Activated CD4-positive, alpha-beta T cell treated with anti-CD3 and anti-CD28 coated beads for 36 hours (primary cell): ENCODE measurements at regions not wholly inside any gene's neighbourhood (a gene's known extent, or its start where the extent isn't known, plus 50 kb on each side); places are given as distances from the start of the nearest gene placed in this dataset.

Experiments
- ATAC-seq: fragments of 200-7000 bp; cut with Tn5 transposase; one replicate; pipeline ENCODE4 v1.10.0; 2021; ENCODE audit warnings: mild to moderate bottlenecking, moderate library complexity
- CTCF ChIA-PET: fragments of 350-600 bp; sonication (Branson Sonifier 250); formaldehyde crosslinking; loops from one replicate; lab custom pipeline; 2021; ENCODE audit warnings: antibody characterized with exemption; lab: Charles Lee
- POLR2A ChIA-PET: fragments of 350-600 bp; sonication (Branson Sonifier 250); formaldehyde crosslinking; loops from one replicate; lab custom pipeline; 2021; ENCODE audit warnings: antibody characterized with exemption, inconsistent platforms; lab: Charles Lee
- DNase-seq: peaks from one replicate; pipeline ENCODE4 v3.0.0-alpha.2; 2020
- H3K27ac Mint-ChIP-seq: one replicate; pipeline ENCODE4 v1.8.0; 2021; ENCODE audit warnings: mixed read lengths
- H3K27me3 Mint-ChIP-seq: one replicate; pipeline ENCODE4 v1.8.0; 2021; ENCODE audit warnings: mixed read lengths
- H3K36me3 Mint-ChIP-seq: one replicate; pipeline ENCODE4 v1.8.0; 2021; ENCODE audit warnings: low read depth, mixed read lengths
- H3K4me1 Mint-ChIP-seq: one replicate; pipeline ENCODE4 v1.8.0; 2021; ENCODE audit warnings: mixed read lengths
- H3K4me3 Mint-ChIP-seq: one replicate; pipeline ENCODE4 v1.8.0; 2021; ENCODE audit warnings: mild to moderate bottlenecking, moderate library complexity, mixed read lengths
- H3K9me3 Mint-ChIP-seq: one replicate; pipeline ENCODE4 v1.8.0; 2021; ENCODE audit warnings: low read depth, mixed read lengths
- intact Hi-C, 2 experiments: fragments of 100-400 bp; cut with DNase I in 1 of 2; cut with micrococcal nuclease in 1 of 2; formaldehyde crosslinking; loops; one replicate each; pipeline versions ENCODE4 v1.14.2 to v1.15.1; 2022 to 2024; cut with DNase I, micrococcal nuclease

DNA sequence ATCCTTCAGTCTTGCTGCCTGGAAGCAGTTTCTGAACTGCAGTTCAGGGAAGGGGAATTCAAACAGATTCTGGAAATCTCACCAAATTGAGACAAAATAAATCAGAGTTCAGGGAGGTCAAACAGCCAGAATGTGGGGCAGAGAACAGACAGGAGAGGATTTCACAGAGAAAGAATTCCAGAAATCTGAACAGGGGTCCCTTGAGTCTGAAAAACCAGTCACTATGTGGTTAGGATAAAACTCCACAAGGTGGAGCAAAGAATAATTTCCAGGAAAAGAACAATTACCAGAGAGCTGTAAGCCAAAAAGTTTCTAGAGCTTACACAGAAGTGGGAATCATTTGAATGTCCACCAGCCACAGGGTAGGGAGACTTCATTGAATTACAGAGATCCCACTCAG is 84.7 kb downstream of the URB2 start:
- Mint-ChIP-seq H3K27me3 (peaks cover 2% of the 10 kb centered on the region), H3K36me3 (no peaks in the 10 kb centered on the region), H3K9me3 (peaks cover 5% of the 10 kb centered on the region), H3K27ac (no peak overlapping the region), H3K4me3 (no peak overlapping the region), H3K4me1 (no peaks in the 10 kb centered on the region)
- CTCF ChIA-PET = no interaction called here
- POLR2A ChIA-PET = interaction anchor here (0.6 kb wide), 1 partner anchor 644 kb away, joined by 4 read pairs; no protein-coding TSS in a partner anchor
- intact Hi-C loops = loop anchor here in 1 of 2 experiments (5.0 kb wide), 1 partner anchor 457 kb away; no protein-coding TSS in a partner anchor
- DNase-seq (no peak), ATAC-seq (no peak)

DNA sequence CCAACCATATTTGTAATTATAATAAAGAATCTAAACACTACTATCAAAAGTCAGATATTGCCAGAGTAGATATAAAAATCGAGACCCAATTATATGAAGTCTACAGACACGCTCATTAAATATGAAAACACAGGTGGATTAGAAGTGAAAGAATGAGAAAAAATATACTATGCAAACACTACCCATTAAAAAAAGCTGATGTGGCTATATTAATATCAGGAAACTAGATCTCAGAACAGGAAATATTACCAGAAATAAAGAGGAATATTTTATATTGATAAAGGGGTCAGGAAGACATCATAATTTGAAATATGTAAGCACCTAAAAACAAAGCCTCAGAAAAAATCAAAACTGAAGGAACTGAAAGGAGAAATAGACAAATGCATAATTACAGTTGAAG is 88.3 kb downstream of the URB2 start:
- ATAC-seq (no peak), DNase-seq (no peak)
- ChIA-PET POLR2A (no interaction called here), CTCF (interaction anchor here (0.7 to 1.8 kb wide), 3 partner anchors 10 to 53 kb away, joined by 3 to 5 read pairs (median 4); no protein-coding TSS in a partner anchor)
- Mint-ChIP-seq H3K36me3 (no peaks in the 10 kb centered on the region), H3K4me3 (no peak overlapping the region), H3K9me3 (no peaks in the 10 kb centered on the region), H3K27ac (no peak overlapping the region), H3K4me1 (no peaks in the 10 kb centered on the region), H3K27me3 (peaks cover 2% of the 10 kb centered on the region)
- intact Hi-C loops = loop anchor here in 1 of 2 experiments (2.0 to 5.0 kb wide), 2 partner anchors 50 to 453 kb away; no protein-coding TSS in a partner anchor

DNA sequence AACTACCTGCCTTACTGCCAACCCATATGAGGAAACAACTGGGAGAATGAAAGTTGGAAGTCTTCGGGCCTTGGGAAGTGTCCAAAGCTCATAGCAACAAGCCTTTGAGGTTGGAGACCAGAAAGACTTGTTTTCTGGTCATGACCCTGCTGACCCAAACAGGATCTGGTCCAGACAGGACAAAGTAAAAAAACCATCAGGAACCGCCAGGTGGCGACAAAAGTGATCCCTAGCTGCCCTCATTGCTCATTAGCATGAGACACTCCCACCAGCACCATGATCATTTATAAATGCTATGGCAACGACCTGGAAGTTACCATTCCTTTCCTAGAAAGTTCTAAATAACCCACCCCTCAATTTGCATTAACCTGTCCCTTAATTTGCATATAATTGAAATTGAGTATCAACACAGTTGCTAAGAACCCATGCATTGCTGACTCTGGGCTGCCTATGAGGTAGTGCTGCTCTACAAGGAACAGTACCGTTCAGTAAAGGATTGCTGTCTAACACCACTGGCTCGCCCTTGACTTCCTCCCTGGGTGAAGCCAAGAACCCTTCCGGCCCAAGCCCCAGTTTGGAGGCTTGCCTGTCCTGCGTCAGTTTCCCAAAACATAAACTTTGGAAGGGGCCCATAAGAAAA is 89.0 kb downstream of the URB2 start:
- CTCF ChIA-PET = interaction anchor here (0.7 to 1.8 kb wide), 4 partner anchors 9 to 54 kb away, joined by 3 to 5 read pairs (median 4); no protein-coding TSS in a partner anchor
- peak; percentile 33 for ATAC-seq
- H3K36me3 Mint-ChIP-seq = no peaks in the 10 kb centered on the region
- H3K27ac Mint-ChIP-seq = no peak overlapping the region
- H3K27me3 Mint-ChIP-seq = peaks cover 3% of the 10 kb centered on the region
- DNase-seq = peak; percentile 60
- no peaks in the 10 kb centered on the region for H3K9me3 Mint-ChIP-seq
- no peak overlapping the region for H3K4me3 Mint-ChIP-seq
- H3K4me1 Mint-ChIP-seq = no peaks in the 10 kb centered on the region
- POLR2A ChIA-PET = no interaction called here
- intact Hi-C loops = loop anchor here in 1 of 2 experiments (2.0 to 5.0 kb wide), 2 partner anchors 50 to 452 kb away; no protein-coding TSS in a partner anchor

DNA sequence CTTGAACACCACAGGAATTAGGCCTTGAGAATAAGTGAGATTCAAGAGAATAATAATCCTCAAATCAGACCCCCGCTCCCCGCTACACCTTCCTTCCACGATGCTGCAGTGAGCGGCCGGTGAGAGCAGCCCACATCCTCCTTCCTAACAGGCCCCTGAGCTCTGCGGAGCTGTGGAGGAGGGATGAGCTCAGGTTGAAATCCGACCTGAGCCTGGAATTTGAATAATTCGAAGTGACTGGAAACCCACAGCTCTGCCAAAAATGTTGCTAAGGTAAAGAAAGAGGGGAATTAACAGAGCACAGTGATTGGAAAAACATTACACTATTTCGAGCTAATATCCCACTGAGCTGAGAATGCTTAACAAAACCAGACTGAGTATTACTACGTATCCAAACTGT is 90.0 kb downstream of the URB2 start:
- no peaks in the 10 kb centered on the region for H3K36me3 Mint-ChIP-seq
- no peak for ATAC-seq
- POLR2A ChIA-PET = no interaction called here

DNA sequence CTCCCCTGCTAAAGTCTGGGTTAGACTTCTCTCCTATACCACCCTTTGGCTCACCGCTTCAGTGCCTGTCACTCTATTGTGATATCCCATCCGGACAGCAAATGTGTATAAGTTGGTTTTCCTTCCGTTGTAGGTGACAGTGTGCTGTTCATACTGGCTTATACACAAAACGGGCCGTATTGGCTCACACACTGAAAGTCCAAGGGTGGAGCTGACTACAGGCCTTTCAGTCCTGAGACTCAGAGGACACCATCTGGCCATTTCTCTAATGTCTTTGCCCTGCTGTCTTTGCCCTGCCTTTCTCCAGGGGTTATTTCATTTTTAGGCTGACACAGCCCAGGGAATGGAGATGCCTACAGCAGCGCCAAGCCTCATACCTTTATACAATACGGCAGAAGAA is 90.7 kb downstream of the URB2 start:
- ATAC-seq (no peak), DNase-seq (no peak)
- H3K4me3 Mint-ChIP-seq = no peak overlapping the region
- ChIA-PET POLR2A (interaction anchor here (0.6 kb wide), 1 partner anchor 954 kb away, joined by 3 read pairs; no protein-coding TSS in a partner anchor), CTCF (interaction anchor here (0.7 to 1.1 kb wide), 2 partner anchors 10 to 456 kb away, joined by 3 read pairs; no protein-coding TSS in a partner anchor)
- H3K9me3 Mint-ChIP-seq = no peaks in the 10 kb centered on the region
- peaks cover 5% of the 10 kb centered on the region for H3K27me3 Mint-ChIP-seq
- intact Hi-C loops = no loop called here
- H3K36me3 Mint-ChIP-seq = no peaks in the 10 kb centered on the region
- H3K4me1 Mint-ChIP-seq = no peaks in the 10 kb centered on the region
- no peak overlapping the region for H3K27ac Mint-ChIP-seq

More for the DNA sequence above, 90.0 kb downstream of the URB2 start:
- Mint-ChIP-seq H3K27ac (no peak overlapping the region), H3K4me1 (no peaks in the 10 kb centered on the region), H3K4me3 (no peak overlapping the region), H3K27me3 (peaks cover 5% of the 10 kb centered on the region), H3K9me3 (no peaks in the 10 kb centered on the region)
- intact Hi-C loops = no loop called here
- DNase-seq = no peak
- CTCF ChIA-PET = interaction anchor here (0.7 to 1.1 kb wide), 3 partner anchors 10 to 457 kb away, joined by 3 to 4 read pairs (median 3); no protein-coding TSS in a partner anchor

DNA sequence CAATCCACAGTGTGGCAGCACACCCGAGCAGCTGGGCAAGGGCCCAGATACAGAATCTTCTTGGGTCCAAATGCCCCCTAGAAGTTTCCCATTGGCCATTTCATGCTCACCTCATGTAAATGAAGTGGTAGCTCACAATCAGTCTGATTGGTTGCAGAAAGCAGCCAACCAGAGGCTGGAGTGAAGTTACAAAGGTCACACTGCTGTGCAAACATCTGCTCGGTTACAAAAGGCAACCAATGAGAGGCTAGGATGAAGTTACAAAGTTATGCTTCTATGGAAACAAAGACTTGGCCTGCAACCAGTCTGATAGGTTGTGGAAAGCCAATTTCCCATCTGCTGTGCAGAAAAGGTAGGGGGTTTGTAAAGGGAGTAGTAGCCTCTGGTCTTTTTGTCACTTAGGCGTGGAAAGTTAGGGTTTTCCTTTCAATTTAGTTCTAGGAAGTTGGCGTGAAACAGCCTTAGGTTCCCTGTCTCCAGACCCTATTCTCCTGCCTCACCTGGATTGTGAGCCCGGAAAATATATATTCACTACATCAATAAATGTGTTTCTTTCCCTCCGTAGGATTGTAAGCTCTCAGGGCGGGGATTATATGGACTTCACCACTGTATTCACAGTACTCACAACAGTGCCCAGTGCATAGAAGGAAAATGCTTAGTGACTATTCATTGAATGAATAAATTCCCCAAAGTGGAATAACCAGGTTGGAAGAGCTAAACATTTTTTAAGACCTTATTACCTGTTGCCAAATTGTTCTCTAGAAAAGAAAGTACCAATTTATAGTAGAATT is 91.9 kb downstream of the URB2 start:
- ATAC-seq (no peak), DNase-seq (no peak)
- intact Hi-C loops = no loop called here
- Mint-ChIP-seq H3K4me3 (no peak overlapping the region), H3K36me3 (no peaks in the 10 kb centered on the region), H3K27me3 (peaks cover 5% of the 10 kb centered on the region), H3K9me3 (no peaks in the 10 kb centered on the region), H3K27ac (no peak overlapping the region), H3K4me1 (no peaks in the 10 kb centered on the region)
- POLR2A ChIA-PET = no interaction called here
- CTCF ChIA-PET = interaction anchor here (1.3 kb wide), 1 partner anchor 57 kb away, joined by 3 read pairs; no protein-coding TSS in a partner anchor

DNA sequence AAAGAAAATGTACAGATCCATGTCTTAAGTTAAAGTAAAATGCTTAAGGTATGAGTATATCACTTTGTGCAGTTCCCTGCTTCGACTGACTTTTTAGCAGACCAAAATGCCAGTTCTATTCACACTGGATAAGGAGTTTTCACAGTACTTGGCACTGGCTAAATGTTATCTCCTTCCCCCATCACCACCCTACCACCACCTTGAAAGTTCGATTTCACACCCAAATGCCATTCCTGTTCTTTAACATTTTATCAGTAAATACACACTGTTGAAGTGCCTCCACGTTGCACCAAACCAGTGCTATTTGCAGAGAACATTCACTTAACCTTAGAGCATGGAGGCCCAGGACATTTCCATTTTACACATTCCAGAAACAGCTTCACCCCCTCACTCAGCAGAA is 100.0 kb downstream of the URB2 start:
- intact Hi-C loops = no loop called here
- H3K4me3 Mint-ChIP-seq = no peak overlapping the region
- ChIA-PET POLR2A (no interaction called here), CTCF (interaction anchor here (1.7 kb wide), 1 partner anchor 10 kb away, joined by 3 read pairs; no protein-coding TSS in a partner anchor)
- no peaks in the 10 kb centered on the region for H3K9me3 Mint-ChIP-seq
- no peak overlapping the region for H3K27ac Mint-ChIP-seq
- H3K4me1 Mint-ChIP-seq = no peaks in the 10 kb centered on the region
- H3K36me3 Mint-ChIP-seq = no peaks in the 10 kb centered on the region
- peaks cover 6% of the 10 kb centered on the region for H3K27me3 Mint-ChIP-seq
- DNase-seq = no peak
- ATAC-seq = no peak

DNA sequence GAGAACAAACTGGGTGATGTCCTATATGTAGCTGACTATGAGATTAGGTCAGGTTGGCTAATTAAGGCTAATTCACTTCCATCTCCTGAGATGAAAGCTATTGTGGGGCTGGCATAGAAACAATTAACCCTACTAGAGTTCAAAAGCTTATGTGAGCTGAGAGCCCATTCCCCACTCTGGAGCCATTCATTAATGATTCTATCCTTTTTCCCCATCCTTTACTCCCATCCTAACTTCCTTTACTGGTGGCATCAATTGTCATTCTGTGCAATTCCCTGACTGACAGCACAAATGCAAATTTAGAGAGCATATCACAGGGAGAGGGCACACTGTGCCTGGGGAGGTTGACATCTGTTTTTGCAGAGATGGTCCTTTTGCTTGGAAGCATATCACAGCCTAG is 103.9 kb downstream of the URB2 start:
- ChIA-PET POLR2A (no interaction called here), CTCF (interaction anchor here (0.9 kb wide), 1 partner anchor 119 kb away, joined by 3 read pairs; no protein-coding TSS in a partner anchor)
- Mint-ChIP-seq H3K36me3 (no peaks in the 10 kb centered on the region), H3K27ac (no peak overlapping the region), H3K4me3 (no peak overlapping the region), H3K27me3 (peaks cover 6% of the 10 kb centered on the region), H3K4me1 (no peaks in the 10 kb centered on the region), H3K9me3 (peaks cover 4% of the 10 kb centered on the region)
- no peak for DNase-seq
- intact Hi-C loops = no loop called here
- no peak for ATAC-seq

DNA sequence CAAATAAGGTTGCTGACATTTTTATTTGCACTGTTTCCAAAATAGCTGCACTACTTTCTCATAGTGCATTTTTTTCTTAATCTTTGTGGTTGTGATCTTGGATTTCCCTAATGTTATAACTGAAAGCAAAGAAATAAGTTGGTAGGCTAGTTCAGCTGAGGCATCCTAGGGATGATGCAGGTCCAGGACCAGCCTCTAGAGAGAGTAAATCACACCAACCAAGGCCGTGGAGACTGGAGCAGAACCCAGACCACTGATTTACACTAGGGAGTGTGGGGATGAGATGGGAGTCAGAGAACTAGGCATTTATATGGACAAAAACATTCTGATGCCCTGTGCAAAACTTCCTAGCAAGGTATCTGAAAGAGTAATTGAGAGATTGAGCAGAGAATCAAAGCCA is 104.5 kb downstream of the URB2 start:
- intact Hi-C loops = no loop called here
- H3K4me3 Mint-ChIP-seq = no peak overlapping the region
- H3K36me3 Mint-ChIP-seq = no peaks in the 10 kb centered on the region
- H3K27ac Mint-ChIP-seq = no peak overlapping the region
- H3K4me1 Mint-ChIP-seq = no peaks in the 10 kb centered on the region
- ChIA-PET POLR2A (no interaction called here), CTCF (interaction anchor here (0.9 kb wide), 1 partner anchor 118 kb away, joined by 3 read pairs; no protein-coding TSS in a partner anchor)
- no peak for DNase-seq
- H3K27me3 Mint-ChIP-seq = peaks cover 6% of the 10 kb centered on the region
- no peak for ATAC-seq
- H3K9me3 Mint-ChIP-seq = peaks cover 4% of the 10 kb centered on the region

DNA sequence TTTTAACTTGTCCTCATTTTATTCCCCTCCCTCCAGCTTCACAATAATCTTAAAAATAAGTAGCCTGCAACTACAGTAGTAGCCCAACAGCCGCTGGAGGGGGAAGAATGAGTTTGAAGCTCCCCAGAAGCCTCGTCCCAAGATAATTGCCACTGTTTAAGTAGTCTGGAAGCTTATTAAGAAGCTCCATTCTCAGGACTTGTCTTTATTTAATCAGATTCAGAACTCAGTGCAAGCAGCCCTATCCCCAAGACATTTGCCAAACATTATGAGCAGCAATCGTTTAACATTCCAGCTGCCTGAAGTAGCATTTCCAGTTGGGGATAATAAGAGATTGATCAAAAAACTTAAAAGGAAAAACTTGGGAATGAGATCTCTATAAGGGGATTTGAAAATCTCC is 106.0 kb downstream of the URB2 start:
- no peak overlapping the region for H3K4me3 Mint-ChIP-seq
- H3K4me1 Mint-ChIP-seq = no peaks in the 10 kb centered on the region
- ChIA-PET POLR2A (interaction anchor here (0.6 kb wide), 1 partner anchor 67 kb away, joined by 4 read pairs; no protein-coding TSS in a partner anchor), CTCF (no interaction called here)
- DNase-seq (no peak), ATAC-seq (no peak)
- peaks cover 7% of the 10 kb centered on the region for H3K9me3 Mint-ChIP-seq
- intact Hi-C loops = no loop called here
- peaks cover 3% of the 10 kb centered on the region for H3K36me3 Mint-ChIP-seq
- peaks cover 6% of the 10 kb centered on the region for H3K27me3 Mint-ChIP-seq
- no peak overlapping the region for H3K27ac Mint-ChIP-seq

DNA sequence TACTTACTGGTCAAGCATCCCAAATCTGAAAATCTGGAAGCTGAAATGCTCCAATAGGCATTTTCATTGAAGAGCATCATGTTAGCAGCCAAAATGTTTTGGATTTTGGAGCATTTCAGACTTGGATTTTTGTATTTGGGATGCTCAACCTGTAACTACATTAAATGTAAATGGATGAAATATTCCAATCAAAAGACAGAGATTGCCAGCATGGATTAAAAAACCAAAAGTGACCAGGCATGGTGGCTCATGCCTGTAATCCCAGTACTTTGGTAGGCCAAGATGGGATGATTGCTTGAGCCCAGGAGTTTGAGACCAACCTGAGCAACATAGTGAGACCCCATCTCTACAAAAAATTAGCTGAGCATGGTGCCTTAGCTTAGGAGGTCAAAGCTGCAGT is 110.3 kb downstream of the URB2 start:
- Mint-ChIP-seq H3K9me3 (peaks cover 19% of the 10 kb centered on the region), H3K4me1 (peaks cover 17% of the 10 kb centered on the region), H3K27ac (no peak overlapping the region), H3K36me3 (peaks cover 7% of the 10 kb centered on the region), H3K27me3 (peaks cover 4% of the 10 kb centered on the region), H3K4me3 (no peak overlapping the region)
- intact Hi-C loops = no loop called here
- ATAC-seq = no peak
- DNase-seq = no peak
- ChIA-PET POLR2A (interaction anchor here (0.6 kb wide), 1 partner anchor 67 kb away, joined by 6 read pairs; no protein-coding TSS in a partner anchor), CTCF (interaction anchor here (1.0 kb wide), 1 partner anchor 75 kb away, joined by 3 read pairs; no protein-coding TSS in a partner anchor)
